Stomach (tissue), 4 donors: ENCODE measurements at regions not wholly inside any gene's neighbourhood (a gene's known extent, or its start where the extent isn't known, plus 50 kb on each side); places are given as distances from the start of the nearest gene placed in this dataset.

ENCODE experiments used
- CTCF ChIP-seq, 7 experiments: fragments of 450-650 bp in 4 of 7; fragments of 200-600 bp in 3 of 7; sonication (generic) in 3 of 7; IDR thresholded peaks; one replicate each; pipeline ENCODE4 v1.5.1; 2016 to 2019; ENCODE audit warnings: antibody characterized with exemption in 7 of 7, control low read depth in 2 of 7, mild to moderate bottlenecking in 1 of 7
- POLR2A ChIP-seq, 4 donors: fragments of 450-650 bp; IDR thresholded peaks; one replicate each; pipeline ENCODE4 v1.6.1; 2016; ENCODE audit warnings: antibody characterized with exemption in 4 of 4, control low read depth in 2 of 4, mild to moderate bottlenecking in 1 of 4, moderate library complexity in 1 of 4
- POLR2AphosphoS5 ChIP-seq, 3 donors: sonication (generic); formaldehyde crosslinking; IDR thresholded peaks; one replicate each; pipeline ENCODE4 v1.6.1; 2016; ENCODE audit warnings: antibody characterized with exemption in 3 of 3

- TF ChIP-seq CTCF (IDR thresholded peaks at IDR 0.05), result no peak
- TF ChIP-seq POLR2A (IDR thresholded peaks at IDR 0.05), result no peak
- TF ChIP-seq POLR2AphosphoS5 (IDR thresholded peaks at IDR 0.05), result no peak
Measured at GRCh38 chr10:75347186-75347585, 54.4 kb downstream of the ZNF503 start.
